Lower lobe of right lung (tissue), 2 donors: ENCODE measurements at regions not wholly inside any gene's neighbourhood (a gene's known extent, or its start where the extent isn't known, plus 50 kb on each side); places are given as distances from the start of the nearest gene placed in this dataset.

Source experiments
- ATAC-seq, 2 donors: fragments of 200-7000 bp; cut with Tn5 transposase; one replicate each; pipeline ENCODE4 v1.9.1; 2020 to 2022; ENCODE audit warnings: mild to moderate bottlenecking in 2 of 2, moderate library complexity in 2 of 2
- DNase-seq: peaks from one replicate; pipeline ENCODE4 v3.0.0-alpha.2; 2020
- H3K27ac ChIP-seq: fragments of 200-600 bp; one replicate; pipeline ENCODE4 v1.8.0; 2022
- H3K27me3 ChIP-seq: fragments of 200-600 bp; one replicate; pipeline ENCODE4 v1.8.0; 2022; ENCODE audit warnings: low read depth
- H3K36me3 ChIP-seq: fragments of 200-600 bp; one replicate; pipeline ENCODE4 v1.8.0; 2022; ENCODE audit warnings: mild to moderate bottlenecking
- H3K4me1 ChIP-seq: fragments of 200-600 bp; one replicate; pipeline ENCODE4 v1.8.0; 2022
- H3K4me3 ChIP-seq: fragments of 200-600 bp; one replicate; pipeline ENCODE4 v1.8.0; 2022; ENCODE audit warnings: mild to moderate bottlenecking
- H3K9me3 ChIP-seq: fragments of 200-600 bp; one replicate; pipeline ENCODE4 v1.8.0; 2022
- intact Hi-C: fragments of 100-400 bp; cut with DNase I; formaldehyde crosslinking; loops from one replicate; pipeline ENCODE4 v1.11.0; 2022
- TF ChIP-seq, protein P1 (sequence below): fragments of 200-600 bp; IDR thresholded peaks from one replicate; pipeline ENCODE4 v1.8.0; 2022; ENCODE audit warnings: antibody characterized with exemption, mild to moderate bottlenecking
- donor health status: DM: no; HTN: yes; CAD: no; lungs with severe emphysema.

DNA sequence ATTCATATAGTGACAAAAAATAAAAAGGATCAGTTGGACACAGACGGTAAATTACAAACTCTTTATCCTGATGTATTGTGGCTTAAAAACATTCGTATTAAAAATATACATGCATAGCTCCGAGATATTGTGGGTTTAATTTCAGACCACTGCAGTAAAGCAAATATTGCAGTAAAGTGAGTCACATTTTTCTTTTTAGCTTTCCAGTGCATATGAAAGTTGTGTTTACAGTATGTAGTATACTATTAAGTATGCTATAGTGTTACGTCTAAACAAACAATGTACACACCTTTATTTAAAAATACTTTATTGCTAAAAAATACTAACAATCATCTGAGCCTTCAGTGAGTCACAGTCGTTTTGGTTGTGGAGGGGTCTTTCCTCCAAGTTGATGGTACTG, 551.8 kb downstream of the CETN3 start:
- DNase-seq (no peak), ATAC-seq (no peak)
- intact Hi-C loops: no loop called here
- no peaks in the 10 kb centered on the region for H3K4me1 ChIP-seq
- H3K27ac ChIP-seq: no peak overlapping the region
- TF ChIP-seq, protein P1, sequence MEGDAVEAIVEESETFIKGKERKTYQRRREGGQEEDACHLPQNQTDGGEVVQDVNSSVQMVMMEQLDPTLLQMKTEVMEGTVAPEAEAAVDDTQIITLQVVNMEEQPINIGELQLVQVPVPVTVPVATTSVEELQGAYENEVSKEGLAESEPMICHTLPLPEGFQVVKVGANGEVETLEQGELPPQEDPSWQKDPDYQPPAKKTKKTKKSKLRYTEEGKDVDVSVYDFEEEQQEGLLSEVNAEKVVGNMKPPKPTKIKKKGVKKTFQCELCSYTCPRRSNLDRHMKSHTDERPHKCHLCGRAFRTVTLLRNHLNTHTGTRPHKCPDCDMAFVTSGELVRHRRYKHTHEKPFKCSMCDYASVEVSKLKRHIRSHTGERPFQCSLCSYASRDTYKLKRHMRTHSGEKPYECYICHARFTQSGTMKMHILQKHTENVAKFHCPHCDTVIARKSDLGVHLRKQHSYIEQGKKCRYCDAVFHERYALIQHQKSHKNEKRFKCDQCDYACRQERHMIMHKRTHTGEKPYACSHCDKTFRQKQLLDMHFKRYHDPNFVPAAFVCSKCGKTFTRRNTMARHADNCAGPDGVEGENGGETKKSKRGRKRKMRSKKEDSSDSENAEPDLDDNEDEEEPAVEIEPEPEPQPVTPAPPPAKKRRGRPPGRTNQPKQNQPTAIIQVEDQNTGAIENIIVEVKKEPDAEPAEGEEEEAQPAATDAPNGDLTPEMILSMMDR: no peak
- no peak overlapping the region for H3K4me3 ChIP-seq
- H3K36me3 ChIP-seq: no peaks in the 10 kb centered on the region
- no peaks in the 10 kb centered on the region for H3K27me3 ChIP-seq
- H3K9me3 ChIP-seq: no peaks in the 10 kb centered on the region

GRCh38 chr5:89855417-89855816, 554.1 kb downstream of the CETN3 start:
- intact Hi-C loops: no loop called here
- Histone ChIP-seq H3K36me3 (no peaks in the 10 kb centered on the region), H3K9me3 (no peaks in the 10 kb centered on the region), H3K4me1 (no peaks in the 10 kb centered on the region), H3K4me3 (no peak overlapping the region), H3K27ac (no peak overlapping the region), H3K27me3 (no peaks in the 10 kb centered on the region)
- DNase-seq (no peak), ATAC-seq (no peak)
- TF ChIP-seq, protein P1: no peak

DNA sequence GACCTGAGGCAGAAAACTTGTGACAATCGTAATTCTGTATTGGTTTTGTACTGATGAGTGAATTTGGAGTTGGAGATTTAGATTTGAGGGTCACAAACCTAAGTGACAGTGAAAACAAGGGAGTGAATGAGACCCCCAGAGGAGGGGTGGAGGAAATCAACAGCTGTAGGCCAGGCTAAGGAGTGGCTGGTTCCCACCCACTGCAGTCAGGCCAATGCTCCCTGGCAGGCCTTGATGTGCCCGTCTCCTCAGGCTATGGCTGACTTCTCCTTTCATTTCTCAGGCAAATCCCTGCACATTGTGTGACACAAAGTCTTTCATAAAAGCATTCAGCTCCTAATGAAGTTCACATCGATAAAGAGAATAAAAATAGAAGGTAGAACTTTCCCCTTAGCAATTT, 557.6 kb downstream of the CETN3 start:
- no peak for DNase-seq
- Histone ChIP-seq H3K27ac (no peak overlapping the region), H3K27me3 (no peaks in the 10 kb centered on the region), H3K4me3 (no peak overlapping the region), H3K4me1 (no peaks in the 10 kb centered on the region), H3K36me3 (no peaks in the 10 kb centered on the region), H3K9me3 (no peaks in the 10 kb centered on the region)
- ATAC-seq: no peak
- intact Hi-C loops: no loop called here
- TF ChIP-seq, protein P1: no peak

GRCh38 chr5:89850513-89850865, 559.1 kb downstream of the CETN3 start:
- Histone ChIP-seq H3K27me3 (no peaks in the 10 kb centered on the region), H3K36me3 (no peaks in the 10 kb centered on the region), H3K4me3 (no peak overlapping the region), H3K9me3 (no peaks in the 10 kb centered on the region), H3K27ac (no peak overlapping the region), H3K4me1 (no peaks in the 10 kb centered on the region)
- ATAC-seq (no peak), DNase-seq (no peak)
- intact Hi-C loops: no loop called here
- TF ChIP-seq, protein P1: no peak

DNA sequence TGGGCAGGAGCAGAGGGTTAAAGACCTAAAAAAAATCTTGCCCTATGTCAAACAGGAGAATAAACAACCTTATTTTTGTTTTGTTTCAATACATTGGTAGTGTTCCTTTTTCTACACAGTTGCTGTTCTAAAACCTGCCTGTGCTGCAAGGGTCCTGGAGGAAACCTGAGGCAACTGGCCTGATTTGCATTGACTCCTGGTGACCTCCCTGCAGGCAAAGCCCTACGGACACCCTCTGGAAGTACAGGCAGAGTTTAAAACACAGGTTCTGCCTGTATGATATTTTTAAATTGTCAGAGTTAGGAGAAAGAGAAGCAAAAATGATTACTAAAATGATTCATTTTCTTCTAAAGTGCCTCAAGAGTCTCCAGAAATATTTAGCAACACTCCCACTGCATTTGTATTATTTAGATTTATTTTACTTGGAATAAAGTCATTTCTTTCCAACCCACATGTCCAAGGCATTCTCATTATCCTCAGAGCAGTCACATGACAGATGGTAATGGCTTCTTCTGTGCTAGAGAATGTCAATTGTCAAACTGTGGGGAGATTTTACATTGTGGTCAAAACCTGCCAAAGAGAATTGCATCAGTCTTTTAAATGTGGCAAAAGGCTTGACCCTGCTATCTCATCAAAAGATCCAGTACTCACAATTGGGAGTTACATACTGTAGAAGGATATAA, 559.6 kb downstream of the CETN3 start:
- intact Hi-C loops: no loop called here
- H3K4me1 ChIP-seq: no peaks in the 10 kb centered on the region
- no peak overlapping the region for H3K4me3 ChIP-seq
- no peaks in the 10 kb centered on the region for H3K36me3 ChIP-seq
- ATAC-seq: no peak
- H3K27ac ChIP-seq: no peak overlapping the region
- H3K27me3 ChIP-seq: no peaks in the 10 kb centered on the region
- TF ChIP-seq, protein P1: no peak
- no peak for DNase-seq
- no peaks in the 10 kb centered on the region for H3K9me3 ChIP-seq
